ENCODE measurements at regions not wholly inside any gene's neighbourhood (a gene's known extent, or its start where the extent isn't known, plus 50 kb on each side); places are given as distances from the start of the nearest gene placed in this dataset.

GRCh38 chr2:239772721-239773120 lies 252.4 kb downstream of the NDUFA10 start:
- no peaks in the 10 kb centered on the region for H3K36me3 Mint-ChIP-seq (ENCODE audit: low read depth)
- peaks cover 43% of the 10 kb centered on the region for H3K27me3 Mint-ChIP-seq (ENCODE audit: low read depth)
- H3K27ac Mint-ChIP-seq: no peak overlapping the region
- H3K4me1 Mint-ChIP-seq: peaks cover 13% of the 10 kb centered on the region
- no peak overlapping the region for H3K4me3 Mint-ChIP-seq
- peaks cover 6% of the 10 kb centered on the region for H3K9me3 Mint-ChIP-seq
- no peak for TF ChIP-seq CTCF (IDR thresholded peaks at IDR 0.05; ENCODE audit: unreplicated experiment in 3 of 3)

GRCh38 chr2:239770246-239770639 lies 254.9 kb downstream of the NDUFA10 start:
- H3K36me3 Mint-ChIP-seq (ENCODE audit: low read depth): no peaks in the 10 kb centered on the region
- peaks cover 26% of the 10 kb centered on the region for H3K27me3 Mint-ChIP-seq (ENCODE audit: low read depth)
- TF ChIP-seq CTCF (IDR thresholded peaks at IDR 0.05; ENCODE audit: unreplicated experiment in 3 of 3): no peak
- H3K4me1 Mint-ChIP-seq: peaks cover 6% of the 10 kb centered on the region
- H3K9me3 Mint-ChIP-seq: peaks cover 6% of the 10 kb centered on the region
- no peak overlapping the region for H3K27ac Mint-ChIP-seq
- no peak overlapping the region for H3K4me3 Mint-ChIP-seq

- peak overlapping the region in 1 of 3 experiments; percentile 5 for H3K27ac Mint-ChIP-seq
- TF ChIP-seq CTCF (IDR thresholded peaks at IDR 0.05; ENCODE audit: unreplicated experiment in 3 of 3): no peak
- peaks cover 6% of the 10 kb centered on the region for H3K9me3 Mint-ChIP-seq
- H3K36me3 Mint-ChIP-seq (ENCODE audit: low read depth): no peaks in the 10 kb centered on the region
- peaks cover 6% of the 10 kb centered on the region for H3K4me1 Mint-ChIP-seq
- H3K4me3 Mint-ChIP-seq: no peak overlapping the region
- peaks cover 21% of the 10 kb centered on the region for H3K27me3 Mint-ChIP-seq (ENCODE audit: low read depth)
Measured at GRCh38 chr2:239769554-239770245, 255.4 kb downstream of the NDUFA10 start.

- TF ChIP-seq CTCF (IDR thresholded peaks at IDR 0.05; ENCODE audit: unreplicated experiment in 3 of 3): no peak
- Mint-ChIP-seq H3K36me3 (ENCODE audit: low read depth) (no peaks in the 10 kb centered on the region), H3K9me3 (peaks cover 6% of the 10 kb centered on the region), H3K4me3 (no peak overlapping the region), H3K27ac (peak overlapping the region in 1 of 3 experiments; percentile 5), H3K27me3 (ENCODE audit: low read depth) (peaks cover 19% of the 10 kb centered on the region), H3K4me1 (peaks cover 6% of the 10 kb centered on the region)
Measured at GRCh38 chr2:239768907-239769553, 256.1 kb downstream of the NDUFA10 start.

- peaks cover 19% of the 10 kb centered on the region for H3K27me3 Mint-ChIP-seq (ENCODE audit: low read depth)
- peaks cover 6% of the 10 kb centered on the region for H3K9me3 Mint-ChIP-seq
- H3K27ac Mint-ChIP-seq: no peak overlapping the region
- no peak overlapping the region for H3K4me3 Mint-ChIP-seq
- peaks cover 11% of the 10 kb centered on the region for H3K4me1 Mint-ChIP-seq
- no peak for TF ChIP-seq CTCF (IDR thresholded peaks at IDR 0.05; ENCODE audit: unreplicated experiment in 3 of 3)
- no peaks in the 10 kb centered on the region for H3K36me3 Mint-ChIP-seq (ENCODE audit: low read depth)
Measured at GRCh38 chr2:239768031-239768790, 256.9 kb downstream of the NDUFA10 start.

Data from nephron (organoid).